NCI-H146 treated with DMSO at 0.1 percent for 48 hours (cell line): ENCODE measurements at regions not wholly inside any gene's neighbourhood (a gene's known extent, or its start where the extent isn't known, plus 50 kb on each side); places are given as distances from the start of the nearest gene placed in this dataset.

ENCODE experiments used
- DNase-seq: peaks from one replicate; lab custom pipeline; 2025; ENCODE audit not compliant: unreplicated experiment; lab: John Stamatoyannopoulos, UW

DNA sequence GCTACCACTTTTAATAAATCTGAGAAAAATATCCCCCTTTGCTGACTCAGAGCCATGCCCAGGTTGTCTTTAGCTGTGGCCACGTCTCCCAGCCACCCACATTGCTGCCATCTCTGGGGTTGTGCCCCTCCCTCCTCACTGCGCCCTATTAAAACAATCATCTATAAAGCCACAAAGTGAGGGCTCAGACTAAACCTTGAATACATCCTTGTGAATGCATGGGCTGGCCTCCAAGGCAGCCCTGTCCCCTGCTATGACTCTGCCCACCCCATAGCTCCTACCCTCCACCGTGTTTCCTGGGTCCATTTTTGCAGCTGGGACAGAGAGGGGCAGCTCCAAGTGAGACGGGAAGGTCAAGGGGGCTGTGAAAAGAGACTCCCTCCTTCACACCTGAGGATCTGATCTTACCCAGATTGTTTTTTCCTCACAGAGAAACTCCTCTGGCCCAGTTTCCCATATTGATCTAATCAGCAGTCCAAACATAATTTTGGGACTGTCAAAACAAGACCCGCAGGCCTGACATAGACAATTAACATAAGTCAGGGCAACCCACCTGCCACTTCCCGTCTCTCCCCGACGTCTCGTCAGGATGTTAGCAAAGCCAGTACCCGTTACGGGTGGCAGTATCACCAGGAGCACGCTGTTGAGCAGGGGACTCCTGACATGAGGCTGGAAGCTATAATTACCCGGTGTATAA, 199.0 kb downstream of the KATNAL1 start:
- no peak for DNase-seq

DNA sequence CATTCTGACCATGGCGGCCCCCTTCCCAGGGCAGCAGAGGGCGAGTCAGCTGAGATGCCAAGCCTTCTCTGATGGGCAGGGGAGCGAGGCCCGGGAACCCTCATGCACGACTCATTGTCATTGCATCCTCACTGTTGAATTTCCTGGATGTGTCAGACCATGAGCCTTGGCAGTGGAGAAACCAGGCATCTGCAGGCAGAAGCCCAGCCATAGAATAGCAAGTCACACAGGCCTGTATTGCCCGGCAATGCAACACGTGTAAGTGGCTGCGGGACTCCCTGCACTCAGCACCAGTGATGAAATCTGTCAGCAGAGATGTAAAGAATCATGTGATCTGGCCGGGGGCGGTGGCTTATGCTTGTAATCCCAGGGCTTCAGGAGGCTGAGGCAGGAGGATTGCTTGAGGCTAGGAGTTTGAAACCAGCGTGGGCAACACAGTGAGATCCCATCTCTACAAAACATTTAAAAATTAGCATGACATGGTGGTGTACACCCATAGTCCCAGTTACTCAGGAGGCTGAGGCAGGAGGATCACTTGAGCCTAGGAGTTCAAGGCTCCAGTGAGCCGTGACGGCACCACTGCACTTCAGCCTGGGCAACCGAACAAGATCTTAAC, 199.7 kb downstream of the KATNAL1 start:
- DNase-seq, result no peak

DNA sequence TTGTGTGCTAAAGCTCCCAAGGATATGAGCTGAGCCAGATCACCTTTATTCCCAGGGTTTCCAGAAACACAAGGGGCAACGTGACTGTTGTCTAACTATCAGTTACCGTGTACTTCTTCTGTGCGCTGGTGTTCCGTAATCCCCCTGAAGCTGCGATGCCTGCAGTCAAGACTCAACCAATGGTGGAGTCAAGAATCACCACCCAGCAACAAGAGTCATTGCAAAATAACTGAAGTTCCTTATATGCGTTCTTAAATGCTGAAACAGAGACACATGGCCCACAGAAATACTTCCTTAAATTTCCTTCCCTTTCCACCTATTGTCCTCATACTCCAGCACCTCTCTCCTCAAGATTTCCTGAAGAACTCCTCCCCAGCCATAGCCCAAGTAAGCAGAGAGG, 200.2 kb downstream of the KATNAL1 start:
- DNase-seq, result no peak

DNA sequence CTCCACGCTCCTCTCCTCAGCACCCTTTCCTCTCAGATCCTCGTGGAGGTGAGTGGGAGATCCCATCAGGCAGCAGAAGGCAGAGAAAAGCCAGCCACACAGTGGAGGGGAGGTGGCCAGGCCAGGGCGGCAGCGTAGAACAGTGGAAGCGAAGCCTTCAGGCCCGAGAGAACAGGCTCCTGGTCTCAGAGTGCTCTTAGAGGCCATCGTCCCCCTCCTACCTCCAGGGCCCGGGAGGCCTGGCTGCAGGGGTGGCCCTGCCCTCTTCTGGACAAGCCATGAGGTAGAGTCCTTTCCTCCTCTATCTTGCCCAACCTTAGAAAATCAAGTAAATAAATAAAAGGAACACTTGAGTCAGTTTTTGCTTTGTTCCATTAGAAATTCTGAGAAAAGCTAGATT, 202.0 kb downstream of the KATNAL1 start:
- DNase-seq, result no peak

DNA sequence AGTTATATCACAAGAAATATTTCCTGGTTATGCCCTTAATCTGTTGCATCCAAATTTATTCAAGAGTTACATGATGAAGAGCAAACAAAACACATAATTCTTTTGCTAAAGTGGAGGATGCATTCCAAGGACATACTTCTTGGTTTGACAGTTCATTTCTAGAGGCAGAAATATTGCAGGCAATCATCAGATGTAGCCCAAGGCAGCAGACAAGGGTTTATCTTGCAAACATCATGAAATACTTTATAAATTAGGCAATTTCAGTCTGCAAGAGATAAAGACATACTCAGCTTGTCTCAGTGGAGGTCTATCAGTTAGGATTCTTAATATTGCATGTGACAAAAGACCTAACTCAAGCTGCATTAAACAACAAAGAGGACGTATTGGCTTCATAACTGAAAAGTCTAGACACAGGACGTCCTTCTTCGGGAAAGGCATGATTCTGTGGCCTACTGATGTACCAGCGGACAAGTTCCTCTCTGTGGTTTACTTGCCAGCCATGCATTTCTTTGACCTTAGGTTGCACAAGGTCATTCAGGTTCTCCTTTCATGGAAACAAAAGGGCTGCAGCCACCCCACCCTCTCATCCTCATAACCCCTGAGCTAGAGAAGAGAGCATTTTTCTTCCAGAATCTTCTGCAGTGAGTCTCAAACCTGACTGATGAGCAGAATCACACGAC, 204.1 kb downstream of the KATNAL1 start:
- no peak for DNase-seq

DNA sequence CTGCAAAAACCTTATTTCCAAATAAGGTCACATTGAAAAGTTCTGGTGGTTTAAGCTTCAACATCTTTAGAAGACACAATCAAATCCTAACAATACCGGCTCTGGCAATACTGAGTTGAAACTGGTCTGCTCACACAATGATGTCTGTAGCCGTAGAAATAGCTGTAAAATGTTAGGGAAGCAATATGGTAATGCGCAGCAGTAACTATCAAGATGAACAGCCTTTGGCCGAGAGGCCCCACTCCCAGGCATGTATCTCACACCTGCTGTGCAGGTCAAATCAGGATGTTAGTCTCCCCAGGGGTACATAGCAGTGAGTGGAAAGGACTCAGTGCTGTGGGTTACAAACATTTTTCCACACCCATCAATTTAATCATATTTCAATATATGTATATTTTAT, 207.1 kb downstream of the KATNAL1 start:
- DNase-seq, result no peak

DNA sequence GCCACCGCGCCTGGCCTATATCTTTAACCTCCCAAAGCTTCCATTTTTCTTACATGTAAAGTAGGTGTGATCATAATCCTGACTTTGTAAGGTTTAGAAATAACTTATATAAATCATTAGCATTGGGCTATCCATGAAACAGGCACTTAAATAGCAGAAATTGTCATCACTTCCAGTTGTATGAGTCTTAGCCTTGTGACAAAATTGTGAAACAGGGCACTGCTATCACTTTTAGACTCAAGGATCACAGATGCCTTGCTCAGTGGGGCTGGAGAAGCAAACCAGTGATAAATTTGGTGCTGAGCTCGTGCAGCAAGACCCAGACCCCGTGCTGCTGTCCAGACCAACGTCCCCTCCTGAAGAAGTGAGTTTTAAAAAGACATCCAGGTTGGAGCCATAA, 209.7 kb downstream of the KATNAL1 start:
- no peak for DNase-seq

DNA sequence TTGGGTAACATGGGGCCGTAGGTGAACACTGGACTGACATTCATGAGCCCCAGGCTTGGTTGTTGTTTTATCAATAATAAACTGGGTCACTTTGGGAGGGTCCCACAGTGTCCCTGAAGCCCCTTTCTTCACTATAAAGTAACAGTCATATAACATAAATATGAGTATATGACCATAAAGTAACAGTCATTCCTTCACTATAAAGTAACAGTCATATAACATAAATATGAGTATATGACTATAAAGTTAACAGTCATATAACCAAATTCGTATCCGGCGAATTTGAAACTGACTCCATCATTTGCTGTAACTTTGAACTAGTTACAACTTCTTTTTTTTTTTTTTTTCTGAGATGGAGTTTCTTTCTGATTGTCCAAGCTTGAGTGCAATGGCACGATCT, 210.3 kb downstream of the KATNAL1 start:
- DNase-seq, result no peak

DNA sequence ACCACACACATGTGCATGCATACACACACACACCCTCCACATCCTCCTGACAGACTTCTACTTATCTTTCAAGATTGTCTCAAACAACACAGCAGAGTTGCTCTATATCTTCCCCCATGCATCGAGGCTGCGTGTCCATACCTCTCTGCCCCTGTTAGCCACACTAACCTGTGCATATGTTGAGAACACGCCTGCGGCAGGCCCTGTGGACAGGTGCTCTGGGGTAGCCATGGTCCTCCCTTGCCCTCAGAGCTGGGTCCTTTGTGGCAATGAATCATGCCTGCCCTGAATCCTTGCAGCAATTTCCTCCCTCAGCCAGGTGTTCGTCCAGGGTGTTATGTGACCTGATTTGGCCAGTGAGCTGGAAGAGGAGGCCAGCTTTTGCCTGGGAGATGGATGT, 213.3 kb downstream of the KATNAL1 start:
- DNase-seq, result no peak

DNA sequence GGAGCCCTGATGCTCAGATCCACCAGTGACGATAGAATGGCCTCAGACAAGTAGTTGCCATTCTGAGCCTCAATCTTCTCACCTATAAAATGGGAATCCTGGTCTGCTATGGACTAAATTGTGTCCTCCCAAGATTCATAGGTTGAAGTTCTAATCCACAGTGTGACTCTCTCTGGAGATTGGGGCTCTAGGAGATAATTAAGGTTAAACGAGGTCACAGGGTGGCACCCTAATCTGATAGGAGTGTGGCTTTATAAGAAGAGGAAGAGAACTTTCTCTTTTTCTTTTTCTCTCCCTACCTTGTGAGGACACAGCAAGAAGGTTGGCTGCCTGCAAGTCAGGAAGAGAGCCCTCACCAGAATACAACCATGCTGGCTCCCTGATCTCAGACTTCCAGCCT, 214.1 kb downstream of the KATNAL1 start:
- DNase-seq, result no peak

DNA sequence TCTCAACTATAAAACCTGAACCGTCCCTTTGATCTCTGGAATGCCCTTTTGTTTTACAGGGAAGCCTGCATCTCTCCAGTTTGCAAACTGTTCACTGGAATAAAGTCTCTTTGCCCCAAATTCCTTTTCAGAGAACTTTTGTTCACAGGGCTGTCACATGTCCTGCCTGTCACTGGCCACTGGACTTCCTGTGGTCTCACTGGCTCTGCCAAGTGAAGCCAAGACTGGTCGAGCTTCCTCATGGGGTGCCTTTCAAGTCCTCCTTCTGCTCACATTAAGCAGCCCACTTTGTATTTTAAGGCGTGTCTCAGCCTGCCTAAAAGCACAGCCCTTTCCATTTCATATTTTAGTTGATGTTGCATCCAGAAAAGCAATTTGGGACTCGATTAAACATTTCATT, 215.7 kb downstream of the KATNAL1 start:
- no peak for DNase-seq

DNA sequence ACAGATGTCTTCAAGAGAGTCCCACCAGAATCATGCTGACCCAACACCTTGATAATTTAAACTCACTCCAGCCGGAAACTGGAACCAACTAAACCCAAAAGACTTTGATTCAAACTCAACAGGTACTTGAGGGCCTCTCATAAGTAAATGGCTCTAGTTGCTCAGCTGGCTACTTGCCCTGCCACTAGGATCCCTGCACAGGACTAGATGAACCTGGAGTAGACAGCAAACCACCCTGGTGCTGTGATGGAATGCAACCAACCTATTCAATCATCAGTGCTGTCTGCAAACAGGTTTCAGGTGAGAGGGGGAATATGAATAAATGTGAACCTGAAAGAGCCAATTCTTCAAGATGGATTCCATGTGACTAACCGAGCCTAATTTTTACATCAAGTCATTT, 216.3 kb downstream of the KATNAL1 start:
- no peak for DNase-seq

DNA sequence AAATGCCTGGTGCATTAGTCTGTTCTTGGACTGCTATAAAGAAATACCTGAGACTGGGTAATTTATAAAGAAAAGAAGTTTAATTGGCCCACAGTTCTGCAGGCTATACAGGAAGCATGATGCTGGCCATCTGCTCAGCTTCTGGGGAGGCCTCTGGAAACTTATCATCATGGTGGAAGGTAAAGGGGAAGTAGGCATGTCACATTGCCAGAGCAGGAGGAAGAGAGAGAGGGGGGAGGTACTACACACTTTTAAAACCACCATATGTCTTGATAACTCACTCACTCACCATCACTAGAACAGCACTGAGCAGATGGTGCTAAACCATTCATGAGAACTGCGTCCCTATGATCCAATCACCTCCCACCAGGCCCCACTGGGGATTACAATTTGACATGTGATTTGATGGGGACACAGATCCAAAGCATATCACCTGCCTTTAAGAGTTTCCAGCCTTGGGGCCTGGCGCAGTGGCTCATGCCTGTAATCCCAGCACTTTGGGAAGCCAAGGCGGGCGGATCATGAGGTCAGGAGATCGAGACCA, 219.0 kb downstream of the KATNAL1 start:
- no peak for DNase-seq

DNA sequence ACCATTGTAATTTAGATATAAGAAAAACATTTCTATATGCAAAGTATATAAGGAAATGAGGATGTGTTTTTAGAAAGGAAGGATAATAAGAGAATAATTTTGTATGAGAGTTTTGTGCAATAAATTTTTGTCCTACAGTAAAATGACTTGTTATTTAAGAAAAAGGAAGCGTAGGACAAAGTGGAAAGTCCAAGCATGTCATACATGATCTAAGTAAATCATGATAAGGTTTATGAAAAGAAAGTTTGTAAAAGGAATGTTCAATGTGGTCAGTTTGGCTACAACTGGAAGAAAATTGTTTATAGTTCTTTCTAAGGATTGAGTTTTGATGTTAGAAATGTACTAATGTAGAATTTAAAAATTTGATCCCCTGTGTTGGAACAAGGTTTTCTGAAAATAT, 222.3 kb downstream of the KATNAL1 start:
- no peak for DNase-seq

DNA sequence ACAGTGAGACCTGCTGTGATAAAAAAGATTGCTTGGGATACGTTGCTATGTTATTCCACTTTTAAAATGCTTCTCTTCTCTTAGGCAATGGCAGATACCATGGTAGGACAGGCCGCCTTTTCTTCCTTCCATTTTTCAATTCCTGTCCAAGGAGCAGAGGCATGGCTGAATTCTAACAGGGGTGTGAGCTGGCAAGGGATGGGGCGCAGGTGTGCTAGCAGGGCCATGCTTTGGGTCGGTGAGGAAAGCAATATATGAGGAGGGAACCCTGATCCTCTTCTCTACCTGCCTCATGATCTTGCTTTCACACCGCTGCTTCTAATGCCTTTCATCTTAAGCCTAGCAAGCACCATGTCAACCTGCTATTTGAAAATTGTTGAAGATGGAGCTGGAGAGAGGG, 225.0 kb downstream of the KATNAL1 start:
- DNase-seq, result no peak

DNA sequence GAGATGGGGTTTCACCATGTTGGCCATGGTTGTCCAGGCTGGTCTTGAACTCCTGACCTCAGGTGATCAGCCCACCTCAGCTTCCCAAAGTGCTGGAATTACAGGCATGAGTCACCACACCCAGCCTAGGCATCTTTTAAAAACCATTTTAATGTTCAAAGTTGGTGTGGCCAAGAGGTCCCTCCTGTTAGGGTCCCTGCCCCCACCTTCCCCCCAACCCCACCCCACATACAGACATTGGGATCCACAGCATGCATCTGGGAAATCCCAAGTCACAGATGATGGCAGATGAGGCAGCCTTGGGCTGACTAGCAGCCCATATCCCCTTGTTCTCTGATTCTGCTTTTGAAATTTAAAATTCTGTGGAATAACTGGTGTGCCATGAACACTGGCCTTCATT, 226.0 kb downstream of the KATNAL1 start:
- no peak for DNase-seq

DNA sequence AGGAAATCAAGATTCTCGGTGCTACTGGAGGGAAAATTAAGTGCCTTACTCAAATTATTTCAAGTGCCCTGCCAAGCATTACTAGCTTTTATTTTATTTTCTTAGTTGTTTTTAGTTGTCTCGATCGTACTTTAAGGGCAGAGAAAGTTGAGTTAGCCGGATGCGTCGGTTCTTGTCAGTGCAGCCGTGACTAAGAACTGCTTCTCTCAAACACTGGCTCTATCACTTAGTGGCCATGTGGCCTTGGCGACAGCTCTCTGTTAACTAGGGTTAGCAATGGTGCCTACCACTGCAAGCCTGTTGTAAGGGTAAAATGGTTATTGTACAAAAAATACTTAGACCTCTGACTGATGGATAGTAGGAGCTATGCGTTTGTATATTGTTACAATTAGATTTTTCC, 227.8 kb downstream of the KATNAL1 start:
- no peak for DNase-seq

DNA sequence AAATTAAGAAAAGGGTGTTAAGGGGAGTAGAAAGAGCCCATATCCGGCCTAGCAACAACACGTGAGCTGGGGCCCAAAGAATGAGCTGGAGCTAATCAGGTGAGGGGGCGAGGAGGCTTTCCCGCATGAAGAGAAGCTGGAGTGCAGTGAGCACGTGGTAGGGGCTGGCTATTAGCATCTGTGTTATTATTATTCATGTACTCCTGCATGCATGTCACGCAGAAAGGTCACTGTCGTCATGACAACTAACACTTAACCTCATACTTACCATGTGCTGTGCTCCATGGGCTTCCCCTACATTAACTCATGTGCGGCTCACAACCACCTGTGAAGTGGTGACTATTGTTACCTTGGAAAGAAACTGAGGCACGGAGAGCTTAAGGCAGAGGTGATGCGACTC, 227.6 kb upstream of the UBL3 start:
- DNase-seq, result no peak

DNA sequence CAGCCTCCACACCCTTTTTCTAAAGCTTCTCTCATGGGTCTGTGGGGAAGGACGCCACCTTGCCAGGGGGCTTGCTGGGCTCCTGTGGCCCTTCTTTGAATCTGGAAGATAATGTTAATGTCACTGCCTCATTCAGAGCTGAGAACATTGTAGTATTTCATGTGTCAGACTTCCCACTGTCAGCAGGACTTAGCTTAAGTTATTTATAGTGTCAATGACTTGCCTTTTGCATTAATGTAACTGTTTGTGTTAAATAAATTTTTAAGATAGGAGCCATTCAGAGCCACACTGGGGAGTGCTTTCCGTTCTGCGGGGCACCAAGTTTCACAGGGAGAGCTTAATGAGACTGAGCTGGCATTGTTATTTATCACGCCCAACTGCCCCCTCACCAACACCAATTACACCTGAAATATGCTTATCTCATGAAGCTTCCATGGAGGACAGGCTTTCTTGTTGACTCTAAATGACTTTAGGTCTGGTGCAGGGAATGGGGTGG, 226.9 kb upstream of the UBL3 start:
- DNase-seq, result no peak

DNA sequence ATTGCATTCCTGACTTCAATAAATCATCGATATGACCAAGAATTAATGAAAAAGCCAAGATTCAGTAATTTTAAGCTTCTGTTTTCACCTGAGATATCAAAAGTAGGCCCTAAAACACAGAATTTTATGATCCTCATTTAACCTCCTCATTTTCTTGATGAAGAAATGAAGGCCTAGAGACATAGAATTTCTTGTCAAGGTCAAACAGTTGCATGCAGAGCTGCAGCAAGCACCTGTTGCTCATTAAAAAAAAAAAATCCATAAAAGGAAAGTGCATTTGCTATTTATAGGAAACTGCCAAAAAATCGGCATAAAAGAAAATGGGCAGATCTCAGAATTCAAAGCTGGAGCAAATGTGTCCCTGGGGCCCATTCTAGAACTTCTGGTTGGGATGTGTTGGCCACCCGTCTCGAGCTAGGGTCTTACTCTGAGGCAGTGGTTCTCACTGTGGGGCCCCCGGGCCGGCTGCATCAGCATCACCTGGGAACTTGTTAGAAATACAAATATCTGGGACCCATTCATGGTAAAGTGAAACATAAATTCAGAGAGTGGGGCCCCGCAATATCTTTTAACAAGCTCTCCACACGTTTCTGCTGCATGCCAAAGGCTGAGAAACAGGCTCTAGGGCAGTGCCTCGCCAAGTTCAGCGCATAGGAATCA, 224.7 kb upstream of the UBL3 start:
- no peak for DNase-seq

DNA sequence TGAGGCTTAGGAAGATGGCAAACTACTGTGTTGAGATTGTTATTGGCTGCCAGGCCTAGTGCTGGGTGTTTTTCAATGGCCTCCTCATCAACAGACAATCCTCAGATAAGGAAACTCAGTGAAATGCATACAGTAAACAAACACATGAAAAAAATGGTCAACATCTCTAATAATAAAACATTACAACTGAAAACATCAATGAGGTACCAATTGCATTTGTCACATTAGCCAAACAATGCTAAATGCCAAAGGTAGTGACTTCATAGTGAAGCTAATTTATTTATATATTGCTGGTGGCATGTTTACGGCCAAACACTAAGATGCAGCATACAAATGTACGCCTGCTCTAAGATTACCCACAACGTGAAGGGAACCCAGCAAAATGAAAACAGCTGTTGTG, 224.0 kb upstream of the UBL3 start:
- no peak for DNase-seq

DNA sequence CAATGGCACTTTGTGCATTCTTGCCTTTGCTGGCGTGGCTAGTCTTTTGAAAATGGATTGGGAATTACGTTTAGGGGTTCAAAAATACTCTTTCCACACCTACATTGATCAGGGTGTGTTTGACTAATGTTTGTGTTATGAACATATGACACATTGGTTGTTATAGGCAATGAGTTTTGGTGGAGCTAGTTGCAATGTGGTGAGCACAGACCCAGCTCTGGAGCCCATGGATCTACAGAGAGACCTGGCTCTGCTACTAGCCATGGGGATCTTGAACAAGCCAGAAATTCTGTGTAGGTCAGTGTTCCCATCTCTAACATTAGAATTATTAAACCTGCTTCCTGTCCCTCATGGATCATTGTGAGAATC, 222.4 kb upstream of the UBL3 start:
- no peak for DNase-seq
